SJSA1 (cell line): ENCODE measurements at regions not wholly inside any gene's neighbourhood (a gene's known extent, or its start where the extent isn't known, plus 50 kb on each side); places are given as distances from the start of the nearest gene placed in this dataset.
A peak's percentile ranks its signal among the peaks of the same experiment; 100 is the strongest.

Experiments
- DNase-seq, 2 experiments: peaks; one replicate each; pipeline ENCODE4 v3.0.0-alpha.2; 2015 to 2020; ENCODE audit warnings: low spot score in 2 of 2, low read depth in 1 of 2
- H3K27ac ChIP-seq: fragments of 250-450 bp; sonication (Bioruptor Pico); 2 replicates; pipeline ENCODE4 v1.5.1; 2020; ENCODE audit warnings: mild to moderate bottlenecking, moderate library complexity
- H3K27me3 ChIP-seq: fragments of 250-450 bp; sonication (Bioruptor Pico); replicated peaks from 2 replicates; pipeline ENCODE4 v1.5.1; 2020; ENCODE audit warnings: mild to moderate bottlenecking, moderate library complexity
- H3K36me3 ChIP-seq: fragments of 250-450 bp; sonication (Bioruptor Pico); 2 replicates; pipeline ENCODE4 v1.5.1; 2020; ENCODE audit warnings: mild to moderate bottlenecking
- H3K4me1 ChIP-seq: fragments of 250-450 bp; sonication (Bioruptor Pico); replicated peaks from 2 replicates; pipeline ENCODE4 v1.6.1; 2021; ENCODE audit warnings: mild to moderate bottlenecking
- H3K4me3 ChIP-seq: fragments of 250-450 bp; sonication (Bioruptor Pico); 2 replicates; pipeline ENCODE4 v1.5.1; 2020; ENCODE audit warnings: mild to moderate bottlenecking
- H3K9me3 ChIP-seq: fragments of 250-450 bp; sonication (Bioruptor Pico); replicated peaks from 2 replicates; pipeline ENCODE4 v1.5.1; 2020; ENCODE audit warnings: mild to moderate bottlenecking

GRCh38 chr18:56245866-56246580, 392.4 kb downstream of the TXNL1 start:
- DNase-seq = peak; percentile 74 to 97
- no peaks in the 10 kb centered on the region for H3K36me3 ChIP-seq
- H3K4me3 ChIP-seq = no peak overlapping the region
- no peaks in the 10 kb centered on the region for H3K9me3 ChIP-seq
- no peaks in the 10 kb centered on the region for H3K27me3 ChIP-seq
- H3K4me1 ChIP-seq = peaks cover 21% of the 10 kb centered on the region
- peak overlapping the region; percentile 33 for H3K27ac ChIP-seq

GRCh38 chr18:56240405-56240804, 398.0 kb downstream of the TXNL1 start:
- Histone ChIP-seq H3K9me3 (no peaks in the 10 kb centered on the region), H3K27me3 (no peaks in the 10 kb centered on the region), H3K4me1 (peaks cover 18% of the 10 kb centered on the region), H3K4me3 (no peak overlapping the region), H3K36me3 (no peaks in the 10 kb centered on the region), H3K27ac (peak overlapping the region; percentile 35)
- peak in 1 of 2 experiments; percentile 61 for DNase-seq

GRCh38 chr18:56238576-56238975, 399.8 kb downstream of the TXNL1 start:
- no peaks in the 10 kb centered on the region for H3K36me3 ChIP-seq
- no peak overlapping the region for H3K27ac ChIP-seq
- no peaks in the 10 kb centered on the region for H3K27me3 ChIP-seq
- H3K4me3 ChIP-seq = no peak overlapping the region
- H3K4me1 ChIP-seq = peaks cover 12% of the 10 kb centered on the region
- no peak for DNase-seq
- H3K9me3 ChIP-seq = no peaks in the 10 kb centered on the region

- Histone ChIP-seq H3K4me3 (no peak overlapping the region), H3K4me1 (peaks cover 8% of the 10 kb centered on the region), H3K27me3 (no peaks in the 10 kb centered on the region), H3K9me3 (no peaks in the 10 kb centered on the region), H3K36me3 (no peaks in the 10 kb centered on the region), H3K27ac (no peak overlapping the region)
- no peak for DNase-seq
Measured at GRCh38 chr18:56235481-56236013, 402.8 kb downstream of the TXNL1 start.

GRCh38 chr18:56235071-56235470, 403.3 kb downstream of the TXNL1 start:
- no peak overlapping the region for H3K4me3 ChIP-seq
- H3K27me3 ChIP-seq = no peaks in the 10 kb centered on the region
- H3K9me3 ChIP-seq = no peaks in the 10 kb centered on the region
- H3K36me3 ChIP-seq = no peaks in the 10 kb centered on the region
- H3K4me1 ChIP-seq = peaks cover 3% of the 10 kb centered on the region
- no peak overlapping the region for H3K27ac ChIP-seq
- DNase-seq = no peak

GRCh38 chr18:56233595-56233994, 404.8 kb downstream of the TXNL1 start:
- DNase-seq = no peak
- H3K36me3 ChIP-seq = no peaks in the 10 kb centered on the region
- H3K9me3 ChIP-seq = no peaks in the 10 kb centered on the region
- no peak overlapping the region for H3K4me3 ChIP-seq
- H3K27me3 ChIP-seq = no peaks in the 10 kb centered on the region
- H3K4me1 ChIP-seq = no peaks in the 10 kb centered on the region
- no peak overlapping the region for H3K27ac ChIP-seq

GRCh38 chr18:56226025-56226424, 412.4 kb downstream of the TXNL1 start:
- no peak overlapping the region for H3K27ac ChIP-seq
- H3K4me1 ChIP-seq = no peaks in the 10 kb centered on the region
- no peaks in the 10 kb centered on the region for H3K27me3 ChIP-seq
- no peaks in the 10 kb centered on the region for H3K9me3 ChIP-seq
- no peak overlapping the region for H3K4me3 ChIP-seq
- H3K36me3 ChIP-seq = no peaks in the 10 kb centered on the region
- no peak for DNase-seq

- Histone ChIP-seq H3K27ac (no peak overlapping the region), H3K4me3 (no peak overlapping the region), H3K36me3 (no peaks in the 10 kb centered on the region), H3K27me3 (no peaks in the 10 kb centered on the region), H3K9me3 (no peaks in the 10 kb centered on the region), H3K4me1 (no peaks in the 10 kb centered on the region)
- DNase-seq = no peak
Measured at GRCh38 chr18:56224669-56225561, 413.5 kb downstream of the TXNL1 start.

- H3K9me3 ChIP-seq = no peaks in the 10 kb centered on the region; the same call in 1 of the 2 replicates
- no peak overlapping the region for H3K4me3 ChIP-seq
- H3K27ac ChIP-seq = no peak overlapping the region
- no peaks in the 10 kb centered on the region for H3K27me3 ChIP-seq
- no peak for DNase-seq
- no peaks in the 10 kb centered on the region for H3K36me3 ChIP-seq
- no peaks in the 10 kb centered on the region for H3K4me1 ChIP-seq
Measured at GRCh38 chr18:56221195-56222065, 417.0 kb downstream of the TXNL1 start.

- Histone ChIP-seq H3K4me3 (no peak overlapping the region), H3K4me1 (no peaks in the 10 kb centered on the region), H3K27me3 (no peaks in the 10 kb centered on the region), H3K36me3 (no peaks in the 10 kb centered on the region), H3K27ac (no peak overlapping the region), H3K9me3 (no peaks in the 10 kb centered on the region; the same call in 1 of the 2 replicates)
- no peak for DNase-seq
Measured at GRCh38 chr18:56217406-56217805, 421.0 kb downstream of the TXNL1 start.

GRCh38 chr18:56214706-56215105, 423.7 kb downstream of the TXNL1 start:
- Histone ChIP-seq H3K36me3 (no peaks in the 10 kb centered on the region), H3K9me3 (no peaks in the 10 kb centered on the region; the same call in 1 of the 2 replicates), H3K27me3 (no peaks in the 10 kb centered on the region), H3K27ac (no peak overlapping the region), H3K4me3 (no peak overlapping the region), H3K4me1 (0 out of 2 replicates have a peak, but pooled peaks cover 4% of the 10 kb centered on the region)
- no peak for DNase-seq

GRCh38 chr18:56210520-56210919, 427.9 kb downstream of the TXNL1 start:
- Histone ChIP-seq H3K4me1 (0 out of 2 replicates have a peak, but pooled peaks cover 4% of the 10 kb centered on the region), H3K9me3 (no peaks in the 10 kb centered on the region), H3K4me3 (no peak overlapping the region), H3K27me3 (no peaks in the 10 kb centered on the region), H3K27ac (no peak overlapping the region), H3K36me3 (no peaks in the 10 kb centered on the region)
- DNase-seq = no peak

GRCh38 chr18:56207989-56208388, 430.4 kb downstream of the TXNL1 start:
- Histone ChIP-seq H3K27ac (no peak overlapping the region), H3K4me3 (no peak overlapping the region), H3K4me1 (0 out of 2 replicates have a peak, but pooled peaks cover 4% of the 10 kb centered on the region), H3K9me3 (no peaks in the 10 kb centered on the region; the same call in 1 of the 2 replicates), H3K27me3 (no peaks in the 10 kb centered on the region), H3K36me3 (no peaks in the 10 kb centered on the region)
- DNase-seq = no peak
